Astrocyte (in vitro differentiated cells and primary cell): ENCODE measurements at regions not wholly inside any gene's neighbourhood (a gene's known extent, or its start where the extent isn't known, plus 50 kb on each side); places are given as distances from the start of the nearest gene placed in this dataset.

ENCODE experiments used
- EZH2 ChIP-seq: IDR thresholded peaks from 2 replicates; pipeline ENCODE4 v1.6.1; 2012; ENCODE audit warnings: mild to moderate bottlenecking, low read length, inconsistent platforms; ENCODE audit not compliant: insufficient read depth
- TF ChIP-seq, protein P1 (sequence below): IDR thresholded peaks from 2 replicates; pipeline ENCODE4 v1.5.1; 2011; ENCODE audit warnings: low read depth, mild to moderate bottlenecking, inconsistent platforms, low read length, moderate library complexity; ENCODE audit not compliant: insufficient read depth

DNA sequence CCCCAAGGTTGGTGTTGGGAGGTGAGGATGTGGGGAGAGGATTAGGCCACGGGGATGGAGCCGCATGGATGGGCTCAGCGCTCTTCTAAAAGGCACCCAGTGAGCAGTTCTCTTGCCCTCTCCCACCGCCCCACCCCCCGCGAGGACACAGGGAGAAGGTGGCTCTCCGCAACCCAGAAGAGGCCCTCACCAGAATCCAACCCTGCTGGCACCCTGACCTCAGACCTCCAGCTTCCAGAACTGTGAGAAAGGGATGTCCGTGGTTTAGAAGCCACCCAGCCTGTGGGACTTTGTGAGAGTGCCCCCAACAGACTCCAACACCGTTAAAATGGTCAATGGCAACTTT is 242.8 kb upstream of the PPP2R2D start:
- TF ChIP-seq EZH2 = no peak
- TF ChIP-seq, protein P1, sequence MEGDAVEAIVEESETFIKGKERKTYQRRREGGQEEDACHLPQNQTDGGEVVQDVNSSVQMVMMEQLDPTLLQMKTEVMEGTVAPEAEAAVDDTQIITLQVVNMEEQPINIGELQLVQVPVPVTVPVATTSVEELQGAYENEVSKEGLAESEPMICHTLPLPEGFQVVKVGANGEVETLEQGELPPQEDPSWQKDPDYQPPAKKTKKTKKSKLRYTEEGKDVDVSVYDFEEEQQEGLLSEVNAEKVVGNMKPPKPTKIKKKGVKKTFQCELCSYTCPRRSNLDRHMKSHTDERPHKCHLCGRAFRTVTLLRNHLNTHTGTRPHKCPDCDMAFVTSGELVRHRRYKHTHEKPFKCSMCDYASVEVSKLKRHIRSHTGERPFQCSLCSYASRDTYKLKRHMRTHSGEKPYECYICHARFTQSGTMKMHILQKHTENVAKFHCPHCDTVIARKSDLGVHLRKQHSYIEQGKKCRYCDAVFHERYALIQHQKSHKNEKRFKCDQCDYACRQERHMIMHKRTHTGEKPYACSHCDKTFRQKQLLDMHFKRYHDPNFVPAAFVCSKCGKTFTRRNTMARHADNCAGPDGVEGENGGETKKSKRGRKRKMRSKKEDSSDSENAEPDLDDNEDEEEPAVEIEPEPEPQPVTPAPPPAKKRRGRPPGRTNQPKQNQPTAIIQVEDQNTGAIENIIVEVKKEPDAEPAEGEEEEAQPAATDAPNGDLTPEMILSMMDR = no peak
